GM12892 (cell line): ENCODE measurements at regions not wholly inside any gene's neighbourhood (a gene's known extent, or its start where the extent isn't known, plus 50 kb on each side); places are given as distances from the start of the nearest gene placed in this dataset.

ENCODE experiments used
- POLR2A ChIP-seq: IDR thresholded peaks from 2 replicates; pipeline ENCODE4 v1.6.1; 2011; ENCODE audit warnings: low read depth, low read length, control low read depth
- TAF1 ChIP-seq: IDR thresholded peaks from 2 replicates; pipeline ENCODE4 v1.6.1; 2011; ENCODE audit warnings: low read depth, mild to moderate bottlenecking, control low read depth, low read length, borderline replicate concordance

DNA sequence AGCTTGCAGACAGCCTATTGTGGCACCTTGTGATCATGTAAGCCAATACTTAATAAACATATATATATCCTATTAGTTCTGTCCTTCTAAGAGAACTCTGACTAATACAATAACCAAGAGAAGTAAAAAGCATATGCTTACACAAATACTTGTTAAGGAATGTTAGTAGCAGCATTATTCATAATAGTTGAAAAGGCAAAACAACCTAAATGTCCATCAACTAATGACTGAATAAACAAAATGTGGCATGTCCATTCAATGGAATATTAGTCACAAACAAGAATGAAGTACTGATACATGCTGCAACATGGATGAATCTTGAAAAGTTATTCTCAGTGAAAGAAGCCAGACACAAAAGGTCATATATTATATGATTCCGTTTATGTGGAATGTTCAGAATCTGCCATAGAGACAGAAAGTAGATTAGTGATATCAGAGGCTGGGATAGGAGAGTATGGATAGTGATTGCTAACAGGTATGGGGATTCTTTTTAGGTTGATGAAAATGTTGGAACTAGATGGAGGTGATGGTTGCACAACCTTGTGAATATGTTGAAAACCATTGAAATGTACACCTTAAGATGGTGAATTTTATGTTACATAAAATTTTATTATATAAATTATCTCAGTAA is 112.5 kb upstream of the UNC5B start:
- no peak for TF ChIP-seq TAF1
- no peak for TF ChIP-seq POLR2A
